NCI-H82 (cell line): ENCODE measurements at regions not wholly inside any gene's neighbourhood (a gene's known extent, or its start where the extent isn't known, plus 50 kb on each side); places are given as distances from the start of the nearest gene placed in this dataset.

Source experiments
- DNase-seq: peaks from one replicate; lab custom pipeline; 2025; lab: John Stamatoyannopoulos, UW

DNA sequence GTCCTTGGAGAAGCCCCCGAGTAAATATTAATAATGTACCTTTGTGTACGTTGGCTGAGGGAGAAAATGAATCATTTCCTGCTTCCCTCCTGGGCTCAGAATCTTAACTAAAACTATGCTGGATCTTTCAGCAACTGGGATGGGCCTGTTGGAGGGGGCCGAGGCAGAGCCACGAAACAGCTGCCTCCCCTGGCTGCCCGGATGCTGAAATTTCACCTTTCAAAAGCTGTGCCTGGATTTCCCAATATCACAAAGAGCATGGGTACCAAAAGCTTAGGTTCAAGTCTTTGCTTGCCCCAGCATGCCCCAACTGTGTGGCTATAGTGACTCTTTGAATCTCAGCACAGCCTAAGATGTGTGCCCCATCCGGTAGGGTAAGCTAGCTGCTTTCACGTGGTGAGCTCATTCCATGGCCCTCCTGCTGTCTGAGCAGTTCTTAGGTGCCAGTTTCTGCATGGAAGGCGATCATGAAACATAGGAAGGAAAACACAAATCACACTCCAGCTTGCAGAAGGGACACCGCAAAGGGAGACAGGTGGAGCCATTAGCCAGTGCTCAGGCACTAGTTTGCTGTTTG, 473.5 kb downstream of the PTPRU start:
- DNase-seq, result no peak

GRCh38 chr1:29708796-29709703, 472.7 kb downstream of the PTPRU start:
- DNase-seq, result no peak

DNA sequence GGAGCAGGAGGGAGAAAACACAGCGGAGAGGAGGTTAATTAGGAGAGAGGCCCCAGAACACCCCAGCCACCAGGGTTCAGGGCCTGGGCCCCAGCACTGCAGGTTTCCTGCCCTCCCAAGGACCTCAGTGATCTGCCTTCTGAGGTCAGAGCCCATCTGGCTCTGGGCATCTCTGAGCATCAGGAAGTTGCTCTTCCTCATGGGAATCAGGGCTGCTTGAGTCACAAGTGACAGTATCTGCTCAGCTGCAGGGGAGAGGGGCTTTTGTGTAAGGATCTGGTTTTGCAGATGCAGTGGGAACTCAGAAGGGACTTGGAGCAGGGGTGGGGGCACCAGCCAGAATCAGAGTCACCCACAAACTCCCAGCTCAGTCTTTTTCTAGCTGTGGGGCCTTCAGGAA, 472.1 kb downstream of the PTPRU start:
- DNase-seq, result peak; percentile 39

- DNase-seq, result no peak
Observed at GRCh38 chr1:29707796-29708195, 471.5 kb downstream of the PTPRU start.

DNA sequence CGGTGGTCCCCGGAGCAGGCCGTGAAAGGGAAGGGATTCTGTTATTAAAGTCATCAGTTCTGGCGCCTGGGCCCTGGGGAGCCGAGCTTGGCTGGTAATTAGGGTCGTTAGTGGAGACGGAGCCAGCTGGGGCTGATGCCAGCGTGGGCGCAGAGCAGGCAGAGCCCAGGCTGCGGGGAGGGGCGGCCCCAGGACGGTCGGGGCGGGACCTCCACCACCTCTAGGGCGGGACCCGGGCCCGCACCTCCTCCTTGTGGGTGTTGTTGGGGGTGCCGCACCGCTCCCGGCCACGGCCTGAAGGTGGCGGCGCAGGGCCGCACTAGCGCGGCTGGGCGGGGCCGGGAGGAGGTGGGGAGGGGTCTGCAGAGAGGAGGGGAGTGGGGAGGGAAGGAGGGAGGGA, 470.6 kb downstream of the PTPRU start:
- peak; percentile 94 for DNase-seq

DNA sequence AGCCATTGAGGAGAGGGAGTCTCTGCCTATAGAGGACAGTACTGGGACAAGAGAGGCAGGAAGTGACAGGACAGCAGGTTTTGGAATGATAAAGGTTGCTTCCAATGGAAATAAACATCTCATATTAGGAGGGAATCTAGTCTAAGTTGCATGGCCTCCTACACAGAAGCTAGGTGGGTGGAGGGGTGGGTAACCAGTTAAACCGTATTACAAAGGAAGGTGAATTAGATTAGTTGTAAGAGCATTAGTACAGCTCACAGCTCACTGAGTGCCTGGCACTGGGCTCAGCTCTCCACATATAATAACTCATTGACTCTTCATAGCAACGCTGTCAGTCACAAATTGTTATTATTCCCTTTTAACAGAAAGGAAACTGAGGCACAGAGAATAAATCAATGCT, 468.1 kb downstream of the PTPRU start:
- DNase-seq, result peak; percentile 91

- DNase-seq, result peak; percentile 80
Observed at GRCh38 chr1:29703596-29704370, 467.5 kb downstream of the PTPRU start.

DNA sequence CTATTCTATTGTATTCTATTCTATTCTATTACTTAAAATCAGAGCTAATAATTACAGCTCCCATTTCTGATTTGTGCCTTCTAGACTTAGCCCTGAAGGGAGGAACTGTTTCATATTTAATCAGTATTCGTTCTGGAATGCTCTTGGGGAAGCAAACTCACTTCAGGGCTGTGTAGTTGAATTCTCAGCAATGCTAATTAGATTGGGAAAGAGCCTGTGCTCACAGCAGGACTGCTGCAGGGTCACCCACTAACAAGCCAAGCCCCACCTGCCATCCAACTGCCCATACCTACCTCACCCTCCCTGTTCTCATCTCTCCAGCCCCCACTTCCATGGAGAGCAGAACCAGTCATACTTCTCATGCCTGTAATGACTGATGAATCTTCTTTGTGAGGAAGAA, 464.2 kb downstream of the PTPRU start:
- no peak for DNase-seq

DNA sequence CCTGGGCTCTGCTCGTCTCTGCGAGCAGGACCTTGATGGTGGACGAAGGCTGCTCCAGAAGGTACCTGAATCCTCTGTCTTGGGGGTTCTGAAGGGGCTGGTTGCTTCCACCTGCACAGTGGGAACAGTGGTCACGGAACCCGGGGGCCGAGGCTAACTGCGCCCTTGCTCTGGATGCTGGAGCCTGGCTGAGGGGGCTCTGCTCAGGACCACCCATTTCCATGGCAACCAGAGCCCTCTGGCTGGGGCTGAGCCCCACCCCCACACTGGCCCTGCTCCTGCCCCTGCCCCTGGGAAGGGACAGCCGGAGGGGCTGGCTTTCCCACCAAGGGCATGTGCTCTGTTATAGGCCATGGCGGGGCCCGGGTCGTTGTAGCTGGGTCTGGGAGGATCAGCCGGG, 462.3 kb downstream of the PTPRU start:
- no peak for DNase-seq

DNA sequence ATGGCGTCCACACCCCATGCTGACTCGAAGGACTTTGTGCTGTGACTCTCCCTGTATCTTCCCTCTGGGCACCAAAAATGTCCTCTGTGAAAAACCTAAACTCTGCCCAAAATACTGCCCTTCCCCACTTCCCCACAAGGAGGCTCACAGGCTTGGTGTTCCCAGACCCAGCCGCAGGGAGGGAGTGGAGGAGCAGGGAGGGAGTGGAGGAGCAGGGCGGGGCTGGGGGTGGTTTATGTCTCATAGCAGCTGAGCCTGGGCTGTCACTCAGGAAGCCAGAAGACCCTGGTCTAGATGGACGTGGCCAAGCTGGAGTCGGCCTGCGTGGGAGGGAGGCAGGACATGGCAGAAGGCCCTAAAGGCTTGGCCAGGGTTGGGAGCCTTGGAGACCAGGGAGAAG, 461.7 kb downstream of the PTPRU start:
- peak; percentile 91 for DNase-seq

- DNase-seq, result no peak
Observed at GRCh38 chr1:29697391-29697780, 461.1 kb downstream of the PTPRU start.

DNA sequence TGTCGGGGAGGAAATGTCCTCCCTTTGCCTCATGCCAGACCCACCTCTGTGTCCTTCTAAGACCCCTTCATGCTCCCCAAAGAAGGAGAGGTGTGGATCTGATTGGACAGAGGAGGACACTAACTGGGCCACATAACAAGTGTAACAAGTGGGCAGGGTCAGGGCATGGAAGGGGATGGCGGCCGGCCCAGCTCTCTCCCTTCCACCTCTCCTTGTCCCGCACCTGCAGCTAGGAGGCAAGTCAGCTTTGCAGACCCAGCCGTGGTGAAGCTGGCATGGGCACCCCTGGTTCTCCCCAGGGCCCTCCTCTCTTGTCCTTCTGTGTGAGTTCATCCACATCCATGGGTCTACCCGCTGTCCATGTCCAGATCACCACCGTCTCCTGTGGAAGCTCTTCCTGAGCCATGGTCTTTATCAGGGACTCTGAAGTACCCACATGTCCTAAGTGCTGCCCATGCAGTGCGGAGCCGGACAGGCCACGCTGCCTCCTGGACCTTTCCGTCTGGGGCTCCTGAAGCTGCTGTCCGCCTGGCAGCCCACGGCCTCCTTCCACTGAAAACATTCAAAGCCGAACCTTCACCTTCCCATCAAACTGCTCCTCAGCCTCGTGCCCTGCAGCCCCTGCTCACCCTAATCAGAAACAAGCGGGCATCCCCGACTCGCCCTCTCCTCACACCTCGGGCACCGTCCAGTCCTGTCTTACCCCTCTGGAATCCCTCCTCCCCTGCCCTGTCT, 460.5 kb downstream of the PTPRU start:
- no peak for DNase-seq

DNA sequence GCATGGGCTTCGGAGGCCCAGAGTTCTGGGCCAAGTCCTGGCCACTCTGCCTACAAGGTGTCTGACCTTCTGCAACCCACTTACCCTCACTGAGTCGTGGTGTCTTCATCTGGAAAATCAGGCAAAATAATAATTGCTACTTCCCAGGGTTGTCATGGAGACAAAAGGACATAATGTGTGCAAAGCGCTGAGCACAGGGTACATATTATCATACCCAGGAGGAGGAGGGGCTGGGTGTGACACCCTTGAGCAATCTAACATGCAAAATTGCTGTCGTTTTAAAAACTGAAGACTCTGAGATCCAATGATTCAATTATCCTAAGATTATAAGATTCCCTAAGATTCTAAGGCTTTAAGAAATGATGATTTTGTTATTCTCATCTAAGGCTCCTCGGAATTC, 459.5 kb downstream of the PTPRU start:
- no peak for DNase-seq

- DNase-seq, result no peak
Observed at GRCh38 chr1:29695036-29695435, 458.7 kb downstream of the PTPRU start.

- no peak for DNase-seq
Observed at GRCh38 chr1:29691499-29691898, 455.2 kb downstream of the PTPRU start.

DNA sequence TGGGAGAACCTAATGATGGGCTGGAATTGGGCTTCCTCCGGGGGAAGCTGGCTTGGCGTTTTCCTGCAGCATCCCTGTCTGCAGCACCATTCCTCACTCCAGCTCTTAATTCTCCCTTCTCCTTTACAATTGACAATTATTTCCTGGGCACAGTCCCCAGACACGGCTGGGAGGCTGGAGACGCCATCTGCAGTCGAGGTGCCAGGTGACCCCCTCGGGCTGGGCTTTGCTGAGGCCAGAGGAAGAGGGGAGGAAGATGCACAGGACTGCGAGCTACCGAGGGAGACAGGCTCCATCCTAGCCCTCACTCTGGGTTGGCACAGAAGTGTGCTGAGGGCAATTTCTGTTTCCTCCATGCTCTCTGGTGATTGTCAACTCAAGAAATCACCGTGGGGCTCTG, 453.8 kb downstream of the PTPRU start:
- DNase-seq, result no peak

- DNase-seq, result no peak
Observed at GRCh38 chr1:29689372-29690030, 453.2 kb downstream of the PTPRU start.

- no peak for DNase-seq
Observed at GRCh38 chr1:29688471-29689365, 452.4 kb downstream of the PTPRU start.

DNA sequence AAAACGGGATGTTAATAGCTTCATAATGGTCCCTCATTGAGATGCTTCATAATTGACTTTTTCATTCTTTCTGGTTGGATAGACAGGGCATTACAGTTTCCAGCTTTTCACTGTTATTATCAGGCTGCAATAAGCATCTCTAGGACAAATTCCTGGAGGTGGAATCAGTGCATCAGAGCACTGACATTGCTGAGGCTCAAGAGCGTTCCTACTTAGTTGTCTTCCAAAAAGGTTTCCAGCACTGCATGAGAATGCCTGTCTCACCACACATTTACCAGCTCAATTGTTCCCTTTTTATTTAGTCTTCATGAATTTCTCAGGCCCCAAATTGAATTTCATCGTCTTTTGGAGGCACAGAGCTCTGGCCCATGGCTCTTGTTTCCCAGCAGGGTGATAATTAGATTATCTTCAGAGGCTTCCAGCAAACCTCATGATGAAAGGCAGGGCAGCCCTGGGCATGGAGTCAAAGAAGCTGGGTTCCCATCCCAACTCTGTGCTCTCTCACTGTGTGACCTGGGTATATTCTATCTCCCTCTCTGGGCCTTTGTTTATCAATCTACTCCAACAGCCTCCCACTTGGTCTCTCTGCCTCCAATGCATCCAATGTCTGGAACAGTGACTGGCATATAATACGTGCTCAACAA, 451.4 kb downstream of the PTPRU start:
- peak; percentile 44 for DNase-seq

- no peak for DNase-seq
Observed at GRCh38 chr1:29687166-29687565, 450.8 kb downstream of the PTPRU start.
